KMS-11 (cell line): ENCODE measurements at regions not wholly inside any gene's neighbourhood (a gene's known extent, or its start where the extent isn't known, plus 50 kb on each side); places are given as distances from the start of the nearest gene placed in this dataset.

ENCODE experiments used
- H2AFZ ChIP-seq: fragments of 200-600 bp; sonication (generic); 2 replicates; pipeline ENCODE4 v1.6.1; 2016; ENCODE audit warnings: antibody characterized with exemption, mixed run types, low read depth
- H3K27ac ChIP-seq: fragments of 200-600 bp; sonication (generic); 2 replicates; pipeline ENCODE4 v1.6.1; 2016; ENCODE audit warnings: mild to moderate bottlenecking, mixed run types
- H3K27me3 ChIP-seq: fragments of 200-600 bp; sonication (generic); 2 replicates; pipeline ENCODE4 v1.6.1; 2017; ENCODE audit warnings: mild to moderate bottlenecking, low read depth, mixed run types, moderate library complexity; ENCODE audit not compliant: insufficient read depth
- H3K36me3 ChIP-seq: fragments of 200-600 bp; sonication (generic); 2 replicates; pipeline ENCODE4 v1.6.1; 2017; ENCODE audit warnings: mild to moderate bottlenecking, mixed run types; ENCODE audit not compliant: insufficient read depth
- H3K4me1 ChIP-seq: fragments of 200-600 bp; sonication (generic); 2 replicates; pipeline ENCODE4 v1.6.1; 2016; ENCODE audit warnings: mild to moderate bottlenecking, low read depth, mixed run types; ENCODE audit not compliant: poor library complexity, severe bottlenecking
- H3K4me2 ChIP-seq: fragments of 200-600 bp; sonication (generic); 2 replicates; pipeline ENCODE4 v1.7.0; 2016; ENCODE audit warnings: mild to moderate bottlenecking, mixed run types
- H3K4me3 ChIP-seq: fragments of 200-600 bp; sonication (generic); IDR thresholded peaks from 2 replicates; pipeline ENCODE4 v1.6.1; 2017; ENCODE audit warnings: low read depth, low read length, mixed read lengths; ENCODE audit not compliant: insufficient read depth
- H3K79me2 ChIP-seq: fragments of 200-600 bp; sonication (generic); 2 replicates; pipeline ENCODE4 v1.6.1; 2016; ENCODE audit warnings: low read depth, mixed run types; ENCODE audit not compliant: insufficient read depth
- H3K9ac ChIP-seq: fragments of 200-600 bp; sonication (generic); 2 replicates; pipeline ENCODE4 v1.6.1; 2016; ENCODE audit warnings: mild to moderate bottlenecking, mixed run types
- H4K20me1 ChIP-seq: fragments of 200-600 bp; sonication (generic); 2 replicates; pipeline ENCODE4 v1.6.1; 2016; ENCODE audit warnings: mild to moderate bottlenecking, mixed run types; ENCODE audit not compliant: insufficient read depth
- CTCF ChIP-seq: fragments of 200-600 bp; sonication (generic); conservative IDR thresholded peaks from 2 replicates; pipeline ENCODE4 v1.6.1; 2017; ENCODE audit warnings: low read depth, mild to moderate bottlenecking, antibody characterized with exemption, low read length, moderate library complexity, mixed read lengths

GRCh38 chr9:86685556-86685955 is 261.8 kb downstream of the GAS1 start:
- Histone ChIP-seq H3K4me3 (no peak overlapping the region), H4K20me1 (no peaks in the 10 kb centered on the region), H2AFZ (no peak overlapping the region), H3K9ac (no peak overlapping the region), H3K27ac (no peak overlapping the region), H3K4me1 (no peaks in the 10 kb centered on the region), H3K27me3 (no peaks in the 10 kb centered on the region), H3K4me2 (no peak overlapping the region), H3K36me3 (no peaks in the 10 kb centered on the region), H3K79me2 (no peaks in the 10 kb centered on the region)
- TF ChIP-seq CTCF: no peak

GRCh38 chr9:86684148-86684547 is 263.2 kb downstream of the GAS1 start:
- H3K27ac ChIP-seq: no peak overlapping the region

GRCh38 chr9:86682240-86682639 is 265.1 kb downstream of the GAS1 start:
- H3K27me3 ChIP-seq: no peaks in the 10 kb centered on the region
- H3K4me3 ChIP-seq: no peak overlapping the region
- no peaks in the 10 kb centered on the region for H3K4me1 ChIP-seq
- no peak overlapping the region for H3K9ac ChIP-seq
- H3K4me2 ChIP-seq: no peak overlapping the region
- TF ChIP-seq CTCF: no peak
- H4K20me1 ChIP-seq: no peaks in the 10 kb centered on the region
- no peaks in the 10 kb centered on the region for H3K36me3 ChIP-seq
- no peak overlapping the region for H3K27ac ChIP-seq
- no peak overlapping the region for H2AFZ ChIP-seq
- H3K79me2 ChIP-seq: no peaks in the 10 kb centered on the region

More at GRCh38 chr9:86684148-86684547, 263.2 kb downstream of the GAS1 start:
- no peak overlapping the region for H2AFZ ChIP-seq
- no peaks in the 10 kb centered on the region for H3K4me1 ChIP-seq
- TF ChIP-seq CTCF: no peak
- no peaks in the 10 kb centered on the region for H3K79me2 ChIP-seq
- no peak overlapping the region for H3K4me3 ChIP-seq
- H3K27me3 ChIP-seq: no peaks in the 10 kb centered on the region
- H3K9ac ChIP-seq: no peak overlapping the region
- H3K4me2 ChIP-seq: no peak overlapping the region
- no peaks in the 10 kb centered on the region for H4K20me1 ChIP-seq
- H3K36me3 ChIP-seq: no peaks in the 10 kb centered on the region

GRCh38 chr9:86679909-86680308 is 267.4 kb downstream of the GAS1 start:
- Histone ChIP-seq H3K27ac (no peak overlapping the region), H3K36me3 (no peaks in the 10 kb centered on the region), H3K27me3 (no peaks in the 10 kb centered on the region), H2AFZ (no peak overlapping the region), H3K79me2 (no peaks in the 10 kb centered on the region), H3K9ac (no peak overlapping the region), H3K4me1 (no peaks in the 10 kb centered on the region), H4K20me1 (no peaks in the 10 kb centered on the region), H3K4me3 (no peak overlapping the region), H3K4me2 (no peak overlapping the region)
- TF ChIP-seq CTCF: no peak
